K562 (cell line): ENCODE measurements at regions not wholly inside any gene's neighbourhood (a gene's known extent, or its start where the extent isn't known, plus 50 kb on each side); places are given as distances from the start of the nearest gene placed in this dataset.

Experiments used
- ATAC-seq: fragments of 200-7000 bp; cut with Tn5 transposase; 3 replicates; pipeline ENCODE4 v1.9.1; 2020; ENCODE audit warnings: moderate library complexity
- BruUV-seq: library from RNA; stranded (reverse); fragments of 400-500 nt; replicated peaks from 2 replicates; lab custom pipeline; 2021; lab: Mats Ljungman, UMichigan
- CTCF ChIA-PET: fragments of 300-600 bp; formaldehyde crosslinking; extraction: SDS; loops from one replicate; lab custom pipeline; 2021; ENCODE audit warnings: low intra/inter-chr PET ratio; lab: Yijun Ruan, JAX
- POLR2A ChIA-PET: fragments of 300-600, 350-650 bp; sonication (Branson Sonifier 250); formaldehyde crosslinking; extraction: SDS; loops from one replicate; lab custom pipeline; 2021; ENCODE audit warnings: antibody characterized with exemption, inconsistent platforms; lab: Yijun Ruan, JAX
- DNase-seq, 4 experiments: peaks; one replicate each; pipeline versions ENCODE4 v3.0.0 to v3.0.0-alpha.2; 2011 to 2018; ENCODE audit warnings: low spot score in 3 of 4, mixed read lengths in 3 of 4; ENCODE audit errors: extremely low read depth in 1 of 4
- FAIRE-seq: peaks from 2 replicates; lab custom pipeline; 2011; peaks lifted over from hg19 to GRCh38; lab: Jason Lieb, UNC
- H2AFZ ChIP-seq: 2 replicates; pipeline ENCODE4 v1.6.0; 2011; ENCODE audit warnings: low read depth, low read length, control low read depth, inconsistent platforms
- H3K27ac ChIP-seq: fragments of 200-600 bp; 3 replicates; pipeline ENCODE4 v1.8.0; 2011; ENCODE audit warnings: low read depth, mild to moderate bottlenecking, control low read depth, inconsistent platforms, low read length, moderate library complexity, mixed read lengths; ENCODE audit errors: extremely low read depth
- H3K27me3 ChIP-seq, 2 experiments: fragments of 300-600 bp in 1 of 2; 2 replicates in 1 of 2; 3 replicates in 1 of 2; pipeline versions ENCODE4 v1.6.0 to v1.8.0; 2011; ENCODE audit warnings: inconsistent platforms in 2 of 2, low read length in 2 of 2, mild to moderate bottlenecking in 1 of 2, mixed read lengths in 1 of 2, moderate library complexity in 1 of 2; ENCODE audit not compliant: control insufficient read depth in 2 of 2, insufficient read depth in 2 of 2
- H3K36me3 ChIP-seq: fragments of 300-600 bp; 3 replicates; pipeline ENCODE4 v1.8.0; 2011; ENCODE audit warnings: mild to moderate bottlenecking, low read length, inconsistent platforms; ENCODE audit not compliant: control insufficient read depth, insufficient read depth
- H3K4me1 ChIP-seq, 2 experiments: fragments of 200-600 bp in 1 of 2; replicated peaks in 1 of 2; 2 replicates in 1 of 2; 3 replicates in 1 of 2; pipeline versions ENCODE4 v1.5.1 to v1.8.0; 2011; ENCODE audit warnings: inconsistent platforms in 2 of 2, low read length in 2 of 2, mild to moderate bottlenecking in 1 of 2, mixed read lengths in 1 of 2, moderate library complexity in 1 of 2; ENCODE audit not compliant: control insufficient read depth in 2 of 2, insufficient read depth in 2 of 2
- H3K4me2 ChIP-seq: 2 replicates; pipeline ENCODE4 v1.6.1; 2011; ENCODE audit warnings: low read length, control low read depth, inconsistent platforms, mixed read lengths; ENCODE audit not compliant: insufficient read depth
- H3K4me3 ChIP-seq: fragments of 200-600 bp; sonication (generic), shearing (Covaris generic); 2 replicates; pipeline ENCODE4 v1.5.1; 2016; ENCODE audit warnings: control low read depth, inconsistent platforms
- H3K79me2 ChIP-seq: fragments of 200-600 bp; 3 replicates; pipeline ENCODE4 v1.8.0; 2011; ENCODE audit warnings: low read length, inconsistent platforms; ENCODE audit not compliant: control insufficient read depth, insufficient read depth
- H3K9ac ChIP-seq, 2 experiments: 2 replicates each; pipeline versions ENCODE4 v1.6.0 to v1.6.1; 2011; ENCODE audit warnings: low read depth in 2 of 2, low read length in 2 of 2, control low read depth in 1 of 2, inconsistent platforms in 1 of 2, mild to moderate bottlenecking in 1 of 2, mixed read lengths in 1 of 2; ENCODE audit not compliant: insufficient read depth in 1 of 2
- H3K9me1 ChIP-seq: one replicate; pipeline ENCODE4 v1.6.0; 2011; ENCODE audit warnings: inconsistent platforms, mild to moderate bottlenecking, low read length, moderate library complexity; ENCODE audit not compliant: control insufficient read depth, insufficient read depth
- H3K9me3 ChIP-seq: replicated peaks from 2 replicates; pipeline ENCODE4 v1.5.1; 2011; ENCODE audit warnings: low read depth, low read length, inconsistent platforms; ENCODE audit not compliant: control insufficient read depth, insufficient read depth
- H4K20me1 ChIP-seq: replicated peaks from 2 replicates; pipeline ENCODE4 v1.6.1; 2011; ENCODE audit warnings: low read length, inconsistent platforms, mixed read lengths; ENCODE audit not compliant: control insufficient read depth, insufficient read depth
- BRCA1 ChIP-seq, 2 experiments: fragments of 450-650 bp in 1 of 2; sonication (generic) in 1 of 2; formaldehyde crosslinking in 1 of 2; IDR thresholded peaks; 2 replicates each; pipeline versions ENCODE4 v1.5.0 to v1.6.1; 2017 to 2020; ENCODE audit warnings: mild to moderate bottlenecking in 1 of 2, missing genetic modification reagents in 1 of 2
- CREB5 ChIP-seq: fragments of 250-450 bp; sonication (Bioruptor Pico); IDR thresholded peaks from 2 replicates; pipeline ENCODE4 v1.5.0; 2020; ENCODE audit warnings: mild to moderate bottlenecking
- FOSL1 ChIP-seq: fragments of 200-800 bp; sonication (Bioruptor generic); conservative IDR thresholded peaks from 2 replicates; pipeline ENCODE4 v1.6.1; 2016; ENCODE audit warnings: missing genetic modification characterization, missing compliant biosample characterization
- HMBOX1 ChIP-seq: sonication (generic); IDR thresholded peaks from 2 replicates; pipeline ENCODE4 v1.6.1; 2016
- NBN ChIP-seq: fragments of 450-650 bp; IDR thresholded peaks from 2 replicates; pipeline ENCODE4 v1.6.1; 2016; ENCODE audit warnings: low read depth, mild to moderate bottlenecking
- NELFE ChIP-seq: IDR thresholded peaks from 2 replicates; pipeline ENCODE4 v1.6.1; 2011; ENCODE audit warnings: mild to moderate bottlenecking; ENCODE audit not compliant: insufficient read depth, insufficient read length
- NR1H2 ChIP-seq: sonication (generic); formaldehyde crosslinking; IDR thresholded peaks from 2 replicates; pipeline ENCODE4 v1.4.0; 2020; ENCODE audit warnings: mild to moderate bottlenecking, missing genetic modification reagents
- REST ChIP-seq, 2 experiments: fragments of 450-650 bp; formaldehyde crosslinking in 1 of 2; IDR thresholded peaks; 2 replicates each; pipeline versions ENCODE4 v1.4.0 to v1.6.1; 2014 to 2020; ENCODE audit warnings: mild to moderate bottlenecking in 2 of 2, borderline replicate concordance in 1 of 2, low read depth in 1 of 2
- ZNF589 ChIP-seq: fragments of 200-800 bp; sonication (Bioruptor generic); IDR thresholded peaks from 2 replicates; pipeline ENCODE4 v1.6.1; 2016; ENCODE audit warnings: low read depth, missing genetic modification characterization, missing compliant biosample characterization
- ZNF644 ChIP-seq: fragments of 200-800 bp; sonication (Bioruptor generic); IDR thresholded peaks from 2 replicates; pipeline ENCODE4 v1.6.1; 2016; ENCODE audit warnings: low read depth, missing genetic modification characterization, missing compliant biosample characterization
- ZNF76 ChIP-seq: fragments of 250-450 bp; sonication (Bioruptor Pico); IDR thresholded peaks from 2 replicates; pipeline ENCODE4 v1.4.0; 2020; ENCODE audit warnings: mild to moderate bottlenecking, moderate library complexity, borderline replicate concordance
- in situ Hi-C: fragments of 300-500 bp; cut with MboI; formaldehyde crosslinking; loops from 4 replicates; pipeline ENCODE4 v1.15.0; 2018; ENCODE audit warnings: inconsistent platforms, mixed read lengths
- intact Hi-C: fragments of 100-400 bp; cut with micrococcal nuclease; formaldehyde crosslinking; loops from 2 replicates; pipeline ENCODE4 v1.14.2; 2022

GRCh38 chr5:171606414-171607024 lies 179.1 kb upstream of the SMIM23 start:
- Histone ChIP-seq H4K20me1 (no peaks in the 10 kb centered on the region), H3K9ac (no peak overlapping the region), H3K4me1 (no peaks in the 10 kb centered on the region), H3K4me2 (no peak overlapping the region), H3K79me2 (no peaks in the 10 kb centered on the region), H3K9me1 (no peaks in the 10 kb centered on the region), H3K27me3 (no peaks in the 10 kb centered on the region; a peak in 1 of 5 replicates), H3K36me3 (no peaks in the 10 kb centered on the region), H2AFZ (no peak overlapping the region), H3K4me3 (no peak overlapping the region), H3K27ac (no peak overlapping the region), H3K9me3 (no peaks in the 10 kb centered on the region)
- in situ Hi-C loops (no loop called here), intact Hi-C loops (loop anchor here (2.0 kb wide), 1 partner anchor 188 kb away; the partner anchor contains the start of gene FGF18)
- ATAC-seq (peak; percentile 81), FAIRE-seq (peak; percentile 85), DNase-seq (peak; percentile 49 to 58 (median 54))
- ChIA-PET POLR2A (interaction anchor here (0.6 to 0.9 kb wide), 2 partner anchors 9 to 132 kb away, joined by 3 to 4 read pairs; no protein-coding TSS in a partner anchor), CTCF (interaction anchor here (1.0 to 1.7 kb wide), 3 partner anchors 122 to 302 kb away, joined by 3 to 9 read pairs (median 5); partner anchors contain the start of gene FGF18)
- BruUV-seq = no TSS peak
- TF ChIP-seq HMBOX1 = no peak
- TF ChIP-seq CREB5 (CRISPR knock-in tag) = no peak
- TF ChIP-seq NR1H2 (CRISPR knock-in tag) = no peak
- TF ChIP-seq ZNF589 (CRISPR knock-in tag) = no peak
- TF ChIP-seq REST (IDR thresholded peaks at IDR 0.05; ENCODE audit: borderline replicate concordance) = peak; percentile 58; the same call in 1 of the 2 replicates
- no peak for TF ChIP-seq REST (CRISPR knock-in tag; IDR thresholded peaks at IDR 0.05; ENCODE audit: low read depth)
- no peak for TF ChIP-seq NELFE
- TF ChIP-seq ZNF644 (tag) = no peak
- TF ChIP-seq BRCA1 (IDR thresholded peaks at IDR 0.05) = no peak
- TF ChIP-seq BRCA1 (CRISPR knock-in tag; IDR thresholded peaks at IDR 0.05) = no peak
- TF ChIP-seq NBN = 0 out of 2 replicates have a peak, but pooled peaks have one; percentile 49
- no peak for TF ChIP-seq ZNF76
- TF ChIP-seq FOSL1 (tag) = no peak
